ENCODE measurements at regions not wholly inside any gene's neighbourhood (a gene's known extent, or its start where the extent isn't known, plus 50 kb on each side); places are given as distances from the start of the nearest gene placed in this dataset.

- TF ChIP-seq POLR2A (IDR thresholded peaks at IDR 0.05; ENCODE audit: low read depth, low read length) = no peak
- TF ChIP-seq CTCF (conservative IDR thresholded peaks at IDR 0.05; ENCODE audit: low read depth, low read length) = peak; percentile 36
- TF ChIP-seq RFX5 (IDR thresholded peaks at IDR 0.05; ENCODE audit: low read depth, low read length) = no peak
Observed at GRCh38 chr3:31364711-31365110, 168.0 kb upstream of the STT3B start.

Data from IMR-90 (cell line).